K562 (cell line): ENCODE measurements at regions not wholly inside any gene's neighbourhood (a gene's known extent, or its start where the extent isn't known, plus 50 kb on each side); places are given as distances from the start of the nearest gene placed in this dataset.

ENCODE experiments used
- TBP ChIP-seq: optimal IDR thresholded peaks from 2 replicates; pipeline ENCODE3; 2011; ENCODE audit warnings: low read depth, low read length, improper control_type of control experiment
- ZBTB11 ChIP-seq, 3 experiments: fragments of 200-800 bp in 1 of 3; fragments of 250-450 bp in 1 of 3; fragments of 450-650 bp in 1 of 3; sonication (Bioruptor Pico) in 1 of 3; sonication (Bioruptor generic) in 1 of 3; formaldehyde crosslinking in 1 of 3; IDR thresholded peaks; 2 replicates each; pipeline versions ENCODE4 v1.6.1 to v1.8.0; 2016 to 2022; ENCODE audit warnings: mild to moderate bottlenecking in 2 of 3, missing genetic modification characterization in 2 of 3, missing compliant biosample characterization in 1 of 3, moderate library complexity in 1 of 3

GRCh38 chr11:127126986-127127385, 126.4 kb upstream of the KIRREL3 start:
- TF ChIP-seq TBP = no peak
- TF ChIP-seq ZBTB11 (CRISPR knock-in tag; IDR thresholded peaks at IDR 0.05) = no peak
